Activated T-helper 2 cell treated with anti-CD3 and anti-CD28 coated beads, Interferon-gamma antibody, Interleukin-2, Interleukin-4, amounts not matched to agents 10 μg/mL and 5 μg/mL and 100 μg/mL, durations not matched to agents 14 hours and 24 hours and 36 hours (primary cell): ENCODE measurements at regions not wholly inside any gene's neighbourhood (a gene's known extent, or its start where the extent isn't known, plus 50 kb on each side); places are given as distances from the start of the nearest gene placed in this dataset.

Experiments used
- DNase-seq: peaks from one replicate; pipeline ENCODE4 v3.0.0; 2021; ENCODE audit warnings: low spot score
- H3K27ac Mint-ChIP-seq: one replicate; pipeline ENCODE4 v1.8.0; 2021; ENCODE audit warnings: mixed read lengths
- H3K27me3 Mint-ChIP-seq: one replicate; pipeline ENCODE4 v1.8.0; 2021; ENCODE audit warnings: low read depth, mixed read lengths
- H3K36me3 Mint-ChIP-seq: one replicate; pipeline ENCODE4 v1.8.0; 2021; ENCODE audit warnings: low read depth, mixed read lengths
- H3K4me1 Mint-ChIP-seq: one replicate; pipeline ENCODE4 v1.8.0; 2021; ENCODE audit warnings: low read depth, mixed read lengths
- H3K4me3 Mint-ChIP-seq: one replicate; pipeline ENCODE4 v1.8.0; 2021; ENCODE audit warnings: low read depth, mild to moderate bottlenecking, moderate library complexity, mixed read lengths
- H3K9me3 Mint-ChIP-seq: one replicate; pipeline ENCODE4 v1.8.0; 2021; ENCODE audit warnings: mixed read lengths
- intact Hi-C: fragments of 100-400 bp; cut with micrococcal nuclease; formaldehyde crosslinking; loops from one replicate; pipeline ENCODE4 v1.15.1; 2023

DNA sequence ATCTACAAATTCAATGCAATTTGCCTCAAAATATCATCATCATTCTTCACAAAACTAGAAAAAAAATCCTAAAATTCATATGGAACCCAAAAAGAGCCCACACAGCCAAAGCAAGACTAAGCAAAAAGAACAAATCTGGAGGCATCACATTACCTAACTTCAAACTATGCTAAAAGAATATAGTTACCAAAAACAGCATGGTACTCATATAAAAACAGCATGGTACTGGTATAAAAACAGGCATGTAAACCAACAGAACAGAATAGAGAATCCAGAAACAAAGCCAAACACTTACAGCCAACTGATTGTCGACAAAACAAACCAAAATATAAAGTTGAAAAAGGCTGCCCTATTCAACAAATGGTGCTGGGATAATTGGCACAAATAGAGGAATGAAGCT, 278.1 kb downstream of the TPBG start:
- intact Hi-C loops: no loop called here
- no peaks in the 10 kb centered on the region for H3K36me3 Mint-ChIP-seq
- H3K27me3 Mint-ChIP-seq: no peaks in the 10 kb centered on the region
- H3K4me3 Mint-ChIP-seq: no peak overlapping the region
- no peak for DNase-seq
- no peaks in the 10 kb centered on the region for H3K9me3 Mint-ChIP-seq
- no peak overlapping the region for H3K27ac Mint-ChIP-seq
- no peaks in the 10 kb centered on the region for H3K4me1 Mint-ChIP-seq

DNA sequence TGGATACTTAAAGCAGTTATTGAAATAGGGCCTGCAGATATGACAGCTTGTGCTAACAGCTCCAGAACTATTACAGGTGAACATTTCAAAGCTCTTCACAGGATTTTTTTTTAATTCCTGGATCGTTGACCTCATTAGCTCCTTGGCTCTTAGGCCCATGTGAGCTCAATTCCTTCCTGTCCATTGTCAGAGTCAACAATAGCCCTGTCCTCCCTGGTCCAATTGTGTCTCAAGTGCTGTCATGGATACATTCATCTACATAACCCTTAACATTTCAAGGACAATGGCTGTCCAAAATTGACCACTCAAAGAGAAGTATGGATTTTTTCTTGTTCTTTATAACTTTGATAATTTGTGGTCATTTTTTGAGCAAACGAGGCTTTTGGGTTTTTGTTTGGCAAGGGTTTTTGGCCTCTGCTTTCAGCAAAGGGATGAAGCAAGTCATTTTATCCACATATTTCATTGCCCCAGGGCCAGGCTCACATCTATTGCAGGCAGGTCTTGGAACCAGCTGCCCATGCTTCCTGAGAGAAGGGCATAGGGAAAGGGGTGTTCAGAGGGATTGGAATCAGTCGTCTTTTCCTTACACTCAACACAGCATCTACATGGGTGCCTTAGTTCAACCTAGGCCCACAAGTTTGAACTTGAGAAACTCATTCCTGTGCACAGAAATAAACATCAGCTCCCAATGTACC, 282.1 kb downstream of the TPBG start:
- no peaks in the 10 kb centered on the region for H3K36me3 Mint-ChIP-seq
- H3K27me3 Mint-ChIP-seq: no peaks in the 10 kb centered on the region
- H3K4me1 Mint-ChIP-seq: no peaks in the 10 kb centered on the region

DNA sequence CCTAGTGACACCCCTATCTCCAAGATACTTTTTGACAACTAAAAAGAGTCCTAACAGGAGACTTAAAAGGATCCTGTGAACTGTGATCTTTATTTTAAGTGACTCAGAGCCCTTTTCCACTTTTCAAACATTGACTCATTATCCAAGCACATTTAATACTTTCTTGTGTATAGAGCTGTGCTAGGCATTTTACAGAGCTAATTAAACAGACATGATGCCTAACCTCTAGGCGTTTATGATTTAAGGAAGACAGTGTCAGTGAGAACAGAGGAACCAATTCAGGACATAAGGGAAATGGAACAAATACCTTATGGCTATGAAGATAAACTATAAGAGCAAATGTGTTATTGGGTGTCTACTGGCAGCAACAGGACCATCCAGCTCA, 282.6 kb downstream of the TPBG start:
- Mint-ChIP-seq H3K4me1 (no peaks in the 10 kb centered on the region), H3K9me3 (no peaks in the 10 kb centered on the region), H3K27me3 (no peaks in the 10 kb centered on the region), H3K36me3 (no peaks in the 10 kb centered on the region), H3K27ac (no peak overlapping the region), H3K4me3 (no peak overlapping the region)
- intact Hi-C loops: no loop called here
- DNase-seq: no peak

More for the DNA sequence above, 282.1 kb downstream of the TPBG start:
- no peak overlapping the region for H3K4me3 Mint-ChIP-seq
- DNase-seq: no peak
- no peaks in the 10 kb centered on the region for H3K9me3 Mint-ChIP-seq
- intact Hi-C loops: no loop called here
- H3K27ac Mint-ChIP-seq: no peak overlapping the region

DNA sequence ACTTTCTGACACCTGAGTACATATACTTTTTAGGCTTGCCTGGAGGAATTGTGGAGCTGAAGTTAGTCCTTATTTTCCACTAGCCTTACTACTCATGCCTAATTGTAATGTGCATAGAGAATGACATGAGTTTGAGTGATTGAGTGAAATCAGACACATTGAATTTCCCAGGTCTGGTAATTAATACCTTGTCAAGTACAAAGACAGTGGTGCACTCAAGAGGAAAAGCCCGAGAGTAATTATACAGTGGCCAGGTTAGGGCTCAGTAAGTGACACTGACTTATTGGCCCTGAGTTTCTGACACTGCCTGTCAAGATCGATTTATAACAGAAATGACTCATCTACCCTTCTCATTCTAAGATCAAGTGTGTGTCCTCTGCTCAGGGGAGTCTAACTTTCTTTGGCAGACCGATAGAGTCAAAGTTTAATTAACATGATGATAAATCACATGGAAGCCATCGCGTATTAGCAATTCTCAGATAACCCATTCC, 288.3 kb downstream of the TPBG start:
- H3K36me3 Mint-ChIP-seq: no peaks in the 10 kb centered on the region
- H3K27me3 Mint-ChIP-seq: no peaks in the 10 kb centered on the region
- no peaks in the 10 kb centered on the region for H3K4me1 Mint-ChIP-seq
- DNase-seq: no peak
- intact Hi-C loops: no loop called here
- H3K9me3 Mint-ChIP-seq: no peaks in the 10 kb centered on the region
- no peak overlapping the region for H3K27ac Mint-ChIP-seq
- H3K4me3 Mint-ChIP-seq: no peak overlapping the region

DNA sequence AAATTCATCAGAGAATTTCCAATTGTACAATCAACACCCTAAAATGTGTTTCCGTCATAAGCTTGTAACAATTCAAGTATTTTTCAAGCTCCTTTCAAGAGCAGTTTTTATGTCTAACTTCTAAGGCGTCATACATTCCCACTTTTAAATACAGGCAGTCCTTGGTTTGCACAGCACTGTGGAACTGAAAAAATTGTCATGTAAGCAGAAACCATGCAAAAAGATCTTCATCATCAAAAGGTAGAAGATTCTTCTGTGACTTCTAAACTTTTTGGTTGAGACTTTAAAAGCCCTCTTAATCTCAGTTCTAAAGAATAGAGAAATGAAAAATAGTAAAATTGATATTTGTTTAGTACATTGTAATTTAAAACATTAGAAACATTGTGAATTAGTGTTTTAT, 315.6 kb downstream of the TPBG start:
- H3K9me3 Mint-ChIP-seq: peaks cover 16% of the 10 kb centered on the region
- intact Hi-C loops: no loop called here
- H3K4me1 Mint-ChIP-seq: no peaks in the 10 kb centered on the region
- no peak overlapping the region for H3K27ac Mint-ChIP-seq
- DNase-seq: no peak
- no peaks in the 10 kb centered on the region for H3K27me3 Mint-ChIP-seq
- no peak overlapping the region for H3K4me3 Mint-ChIP-seq
- no peaks in the 10 kb centered on the region for H3K36me3 Mint-ChIP-seq

DNA sequence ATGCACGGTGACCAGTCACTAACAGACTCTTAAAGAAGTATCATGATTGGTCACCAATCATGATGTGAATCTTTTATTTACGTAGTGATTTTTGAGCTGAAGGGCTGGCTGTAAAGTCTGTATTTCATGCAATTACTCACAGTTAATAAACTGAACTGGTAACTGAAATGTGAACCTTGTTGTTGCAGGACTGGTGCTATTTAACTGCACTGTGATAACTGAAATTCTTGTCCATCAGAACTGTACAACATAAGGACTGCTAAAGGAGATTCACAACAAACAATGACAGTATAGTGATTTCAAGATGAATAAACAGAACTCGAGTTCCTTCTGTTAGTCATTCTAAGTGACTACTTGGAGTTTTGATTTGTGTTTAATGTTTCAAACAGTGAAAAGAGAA, 316.6 kb downstream of the TPBG start:
- peaks cover 16% of the 10 kb centered on the region for H3K9me3 Mint-ChIP-seq
- H3K27me3 Mint-ChIP-seq: no peaks in the 10 kb centered on the region
- no peaks in the 10 kb centered on the region for H3K36me3 Mint-ChIP-seq
- DNase-seq: no peak
- no peak overlapping the region for H3K4me3 Mint-ChIP-seq
- intact Hi-C loops: no loop called here
- no peaks in the 10 kb centered on the region for H3K4me1 Mint-ChIP-seq
- H3K27ac Mint-ChIP-seq: no peak overlapping the region

DNA sequence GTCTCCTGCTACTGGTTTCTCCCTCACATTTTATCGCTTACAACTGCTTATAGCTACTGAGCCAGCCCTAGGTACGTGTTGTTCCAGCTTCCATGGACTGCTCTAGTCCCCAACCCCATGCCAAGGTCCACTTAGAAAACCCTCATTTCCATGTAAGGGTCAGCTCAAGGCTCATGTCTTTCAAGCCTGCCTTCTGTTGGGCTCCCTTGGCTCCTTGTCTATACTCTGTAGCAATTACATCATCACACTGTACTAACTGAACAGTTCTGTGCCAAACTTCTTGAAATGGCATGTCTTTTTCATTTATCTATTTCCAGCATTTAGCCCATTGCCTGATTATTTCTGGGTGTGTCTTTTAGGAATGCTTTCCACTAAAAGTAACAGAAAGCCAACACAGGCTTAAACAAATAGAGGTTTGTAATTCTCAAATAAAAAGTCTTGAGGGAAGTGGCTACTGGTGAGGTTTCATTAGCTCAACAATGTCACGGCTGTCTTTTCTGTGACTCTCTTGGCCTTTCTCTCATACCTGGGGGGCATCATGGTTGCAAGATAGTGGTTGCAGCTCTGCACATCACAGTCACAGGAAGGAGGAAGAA, 317.6 kb downstream of the TPBG start:
- DNase-seq: no peak
- no peaks in the 10 kb centered on the region for H3K36me3 Mint-ChIP-seq
- H3K9me3 Mint-ChIP-seq: peaks cover 16% of the 10 kb centered on the region
- no peak overlapping the region for H3K27ac Mint-ChIP-seq
- no peak overlapping the region for H3K4me3 Mint-ChIP-seq
- intact Hi-C loops: no loop called here
- no peaks in the 10 kb centered on the region for H3K27me3 Mint-ChIP-seq
- H3K4me1 Mint-ChIP-seq: no peaks in the 10 kb centered on the region

DNA sequence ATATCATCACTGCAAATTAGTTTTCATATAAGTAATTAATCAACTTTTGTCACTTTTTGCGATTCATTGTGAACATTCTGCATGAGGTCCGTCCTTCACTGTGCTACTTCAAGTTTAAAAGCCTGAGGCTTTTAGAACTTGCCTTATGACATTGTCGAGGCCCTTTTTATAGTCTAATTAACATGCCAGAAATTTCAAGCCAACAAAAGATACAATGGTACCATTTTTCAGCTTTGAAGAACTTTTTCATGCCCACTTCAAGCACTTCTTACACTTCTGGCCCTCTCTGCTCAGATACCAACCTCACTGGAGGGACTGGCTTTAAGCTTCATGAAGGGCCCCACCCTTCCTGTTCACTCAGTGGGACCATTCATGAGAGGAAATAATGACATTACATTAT, 323.1 kb downstream of the TPBG start:
- H3K27ac Mint-ChIP-seq: no peak overlapping the region
- H3K9me3 Mint-ChIP-seq: no peaks in the 10 kb centered on the region
- intact Hi-C loops: no loop called here
- H3K4me3 Mint-ChIP-seq: no peak overlapping the region
- DNase-seq: no peak
- no peaks in the 10 kb centered on the region for H3K36me3 Mint-ChIP-seq
- no peaks in the 10 kb centered on the region for H3K27me3 Mint-ChIP-seq
- H3K4me1 Mint-ChIP-seq: no peaks in the 10 kb centered on the region

DNA sequence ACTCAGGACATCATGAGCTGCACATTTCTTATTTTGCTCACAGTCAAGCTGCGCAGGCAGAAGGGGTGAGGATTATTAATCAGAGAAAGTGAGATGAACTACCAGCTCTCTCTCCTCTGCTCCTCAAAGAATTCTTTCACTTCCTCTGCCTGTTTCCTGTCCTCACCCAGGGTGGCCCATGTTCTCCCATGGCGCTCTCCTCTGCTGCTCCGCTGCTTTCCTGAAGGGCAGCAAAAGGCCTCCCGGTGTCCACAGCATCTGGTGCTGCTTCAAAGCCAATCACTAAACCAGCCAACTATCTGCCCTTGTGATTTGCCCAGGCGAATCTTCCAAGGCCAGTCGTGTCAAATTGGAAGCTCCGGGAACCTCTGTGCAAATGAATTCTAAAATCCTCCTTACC, 324.2 kb downstream of the TPBG start:
- Mint-ChIP-seq H3K4me1 (no peaks in the 10 kb centered on the region), H3K36me3 (no peaks in the 10 kb centered on the region), H3K4me3 (no peak overlapping the region), H3K27ac (no peak overlapping the region), H3K9me3 (no peaks in the 10 kb centered on the region), H3K27me3 (no peaks in the 10 kb centered on the region)
- no peak for DNase-seq
- intact Hi-C loops: no loop called here

DNA sequence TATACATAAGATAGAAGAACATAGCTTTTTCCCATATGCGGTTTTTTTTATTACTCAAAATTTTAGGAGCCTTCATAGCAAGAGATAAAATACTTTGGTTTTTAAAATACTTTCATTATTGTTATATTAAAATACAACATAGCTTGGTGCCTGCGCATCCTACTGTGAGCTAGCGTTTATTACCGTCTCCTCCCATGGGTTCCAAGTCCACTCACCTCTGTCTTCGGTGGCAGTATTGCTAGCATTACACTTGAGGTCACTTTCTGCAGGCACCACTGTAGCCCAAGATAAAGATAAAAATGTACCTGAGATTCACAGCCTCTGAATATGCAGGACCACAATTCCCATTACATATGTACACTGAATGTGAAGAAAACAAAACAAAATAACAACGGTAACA, 326.7 kb downstream of the TPBG start:
- Mint-ChIP-seq H3K4me3 (no peak overlapping the region), H3K27ac (no peak overlapping the region), H3K36me3 (no peaks in the 10 kb centered on the region), H3K4me1 (no peaks in the 10 kb centered on the region), H3K9me3 (no peaks in the 10 kb centered on the region), H3K27me3 (no peaks in the 10 kb centered on the region)
- no peak for DNase-seq
- intact Hi-C loops: no loop called here

DNA sequence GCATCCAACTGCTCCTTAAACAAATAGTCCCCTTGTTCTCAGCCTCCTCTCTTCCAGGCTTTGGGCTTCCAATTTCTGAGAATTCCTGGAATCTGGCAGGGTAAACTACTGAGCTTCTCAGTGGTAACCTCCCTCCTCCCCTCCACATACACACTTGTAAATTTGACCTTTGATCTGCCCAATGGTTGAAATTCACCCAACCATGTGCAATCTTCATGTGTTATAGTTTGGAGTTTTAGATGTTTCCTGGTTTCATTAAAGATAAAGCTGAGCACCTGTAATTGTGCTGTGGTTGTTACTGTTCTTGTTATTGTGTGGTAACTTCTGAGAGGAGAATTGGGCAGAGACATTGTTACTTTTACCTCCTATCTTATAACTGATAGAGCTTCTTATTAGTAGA, 328.4 kb downstream of the TPBG start:
- no peak for DNase-seq
- intact Hi-C loops: no loop called here
- Mint-ChIP-seq H3K27ac (no peak overlapping the region), H3K27me3 (no peaks in the 10 kb centered on the region), H3K36me3 (no peaks in the 10 kb centered on the region), H3K4me3 (no peak overlapping the region), H3K9me3 (no peaks in the 10 kb centered on the region), H3K4me1 (no peaks in the 10 kb centered on the region)

DNA sequence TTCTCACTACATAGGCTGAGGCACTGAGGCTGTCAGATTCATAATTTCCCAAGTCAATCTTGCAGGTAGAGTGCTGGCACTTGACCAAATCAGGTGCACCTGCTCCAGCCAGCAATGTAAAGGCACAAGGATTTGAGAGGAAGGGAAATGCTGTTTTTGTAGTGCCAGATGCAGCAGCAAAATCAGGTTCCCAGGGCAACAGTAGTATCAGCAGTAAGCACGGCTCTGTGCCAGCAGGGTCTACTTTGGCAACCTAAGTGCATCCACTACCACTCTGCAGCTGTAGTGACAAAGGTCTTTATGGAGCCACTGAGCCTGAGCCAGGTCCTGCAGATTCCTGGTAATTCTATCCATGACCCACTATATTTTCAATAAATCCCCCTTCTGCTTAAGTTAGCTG, 329.5 kb downstream of the TPBG start:
- intact Hi-C loops: no loop called here
- Mint-ChIP-seq H3K27me3 (no peaks in the 10 kb centered on the region), H3K9me3 (no peaks in the 10 kb centered on the region)

DNA sequence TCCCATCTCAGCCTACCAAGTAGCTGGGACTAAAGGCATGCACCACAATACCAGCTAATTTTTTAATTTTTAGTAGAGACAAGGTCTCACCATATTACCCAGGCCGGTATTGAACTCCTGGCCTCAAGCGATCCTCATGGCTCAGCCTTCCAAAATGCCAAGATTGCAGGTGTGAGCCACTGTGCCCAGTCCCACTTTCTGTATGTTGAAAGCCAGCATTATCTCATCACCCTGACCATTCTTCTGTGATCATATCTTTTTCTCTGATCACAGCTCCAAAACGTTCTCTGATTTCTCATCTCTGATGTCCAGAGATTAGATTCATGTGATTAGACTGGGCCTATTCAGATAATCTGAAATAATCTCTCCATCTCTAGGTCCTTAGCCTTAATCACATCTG, 337.7 kb downstream of the TPBG start:
- H3K27ac Mint-ChIP-seq: no peak overlapping the region
- intact Hi-C loops: no loop called here
- no peak overlapping the region for H3K4me3 Mint-ChIP-seq
- H3K9me3 Mint-ChIP-seq: no peaks in the 10 kb centered on the region
- peaks cover 4% of the 10 kb centered on the region for H3K4me1 Mint-ChIP-seq
- H3K27me3 Mint-ChIP-seq: no peaks in the 10 kb centered on the region
- H3K36me3 Mint-ChIP-seq: no peaks in the 10 kb centered on the region
- no peak for DNase-seq

More for the DNA sequence above, 329.5 kb downstream of the TPBG start:
- DNase-seq: no peak
- Mint-ChIP-seq H3K36me3 (no peaks in the 10 kb centered on the region), H3K4me3 (no peak overlapping the region), H3K4me1 (no peaks in the 10 kb centered on the region), H3K27ac (no peak overlapping the region)
